B cell (primary cell): ENCODE measurements at regions not wholly inside any gene's neighbourhood (a gene's known extent, or its start where the extent isn't known, plus 50 kb on each side); places are given as distances from the start of the nearest gene placed in this dataset.

Experiments used
- ATAC-seq: fragments of 200-7000 bp; cut with Tn5 transposase; one replicate; pipeline ENCODE4 v1.10.0; 2021; ENCODE audit warnings: low read depth, mild to moderate bottlenecking, moderate number of reproducible peaks, moderate library complexity
- CTCF ChIA-PET: fragments of 350-600 bp; sonication (Branson Sonifier 250); formaldehyde crosslinking; loops from one replicate; lab custom pipeline; 2021; ENCODE audit warnings: antibody characterized with exemption, inconsistent platforms; lab: Charles Lee
- POLR2A ChIA-PET: fragments of 350-600 bp; sonication (Branson Sonifier 250); formaldehyde crosslinking; loops from one replicate; lab custom pipeline; 2021; ENCODE audit warnings: antibody characterized with exemption; lab: Charles Lee
- DNase-seq: peaks from one replicate; pipeline ENCODE4 v3.0.0; 2013
- H2AFZ ChIP-seq: 2 replicates; pipeline ENCODE4 v1.6.1; 2012; ENCODE audit warnings: mild to moderate bottlenecking, low read depth, low read length; ENCODE audit not compliant: insufficient read depth, poor library complexity, severe bottlenecking
- H3K27ac ChIP-seq, 2 donors: 1 replicate in 1 of 2; 2 replicates in 1 of 2; pipeline ENCODE4 v1.5.1; 2012 to 2013; ENCODE audit warnings: low read length in 2 of 2, mild to moderate bottlenecking in 2 of 2, moderate library complexity in 1 of 2
- H3K27me3 ChIP-seq, 4 experiments: fragments of 200-600 bp in 1 of 4; sonication (generic) in 1 of 4; replicated peaks in 1 of 4; 1 replicate in 2 of 4; 2 replicates in 2 of 4; pipeline versions ENCODE4 v1.6.1 to v1.7.0; 2013 to 2016; ENCODE audit warnings: low read length in 3 of 4, mild to moderate bottlenecking in 2 of 4, mixed read lengths in 1 of 4, moderate library complexity in 1 of 4; ENCODE audit not compliant: insufficient read depth in 4 of 4, control insufficient read depth in 3 of 4; ENCODE audit errors: control extremely low read depth in 1 of 4
- H3K36me3 ChIP-seq, 2 experiments: replicated peaks in 1 of 2; 1 replicate in 1 of 2; 2 replicates in 1 of 2; pipeline versions ENCODE4 v1.6.1 to v1.7.1; 2013; ENCODE audit warnings: low read length in 1 of 2; ENCODE audit not compliant: insufficient read depth in 2 of 2, control insufficient read depth in 1 of 2; ENCODE audit errors: control extremely low read depth in 1 of 2, extremely low read depth in 1 of 2
- H3K4me1 ChIP-seq, 2 donors: fragments of 200-600 bp in 1 of 2; sonication (generic) in 1 of 2; 1 replicate in 1 of 2; 2 replicates in 1 of 2; pipeline versions ENCODE4 v1.5.1 to v1.6.1; 2013 to 2017; ENCODE audit warnings: low read length in 2 of 2; ENCODE audit not compliant: control insufficient read depth in 2 of 2, insufficient read depth in 2 of 2
- H3K4me2 ChIP-seq: replicated peaks from 2 replicates; pipeline ENCODE3; 2012; ENCODE audit warnings: mild to moderate bottlenecking, low read depth, low read length; ENCODE audit not compliant: poor library complexity, severe bottlenecking
- H3K4me3 ChIP-seq, 5 experiments: fragments of 200-600 bp in 1 of 5; sonication (generic) in 1 of 5; 1 replicate in 3 of 5; 2 replicates in 2 of 5; pipeline versions ENCODE4 v1.5.1 to v1.7.0; 2011 to 2016; ENCODE audit warnings: low read length in 4 of 5, mild to moderate bottlenecking in 4 of 5, low read depth in 2 of 5, control low read depth in 1 of 5, moderate library complexity in 1 of 5; ENCODE audit not compliant: insufficient read depth in 1 of 5; ENCODE audit errors: control extremely low read depth in 1 of 5, extremely low read depth in 1 of 5
- H3K79me2 ChIP-seq: fragments of 200-600 bp; sonication (generic); one replicate; pipeline ENCODE4 v1.6.0; 2016; ENCODE audit warnings: low read length; ENCODE audit not compliant: control insufficient read depth, insufficient read depth
- H3K9ac ChIP-seq: fragments of 200-600 bp; sonication (generic); 2 replicates; pipeline ENCODE4 v1.6.1; 2017; ENCODE audit warnings: mild to moderate bottlenecking, low read length, moderate library complexity
- H3K9me3 ChIP-seq, 3 donors: one replicate each; pipeline versions ENCODE4 v1.6.1 to v1.7.1; 2013; ENCODE audit warnings: low read length in 2 of 3; ENCODE audit not compliant: control insufficient read depth in 2 of 3, insufficient read depth in 1 of 3; ENCODE audit errors: control extremely low read depth in 1 of 3
- H4K20me1 ChIP-seq: 2 replicates; pipeline ENCODE4 v1.6.0; 2012; ENCODE audit warnings: mild to moderate bottlenecking, low read length; ENCODE audit not compliant: insufficient read depth, control insufficient read depth, poor library complexity, severe bottlenecking
- H3K27ac Mint-ChIP-seq: one replicate; pipeline ENCODE4 v1.8.0; 2021; ENCODE audit warnings: mixed read lengths
- H3K27me3 Mint-ChIP-seq: one replicate; pipeline ENCODE4 v1.8.0; 2021; ENCODE audit warnings: mixed read lengths
- H3K4me1 Mint-ChIP-seq: one replicate; pipeline ENCODE4 v1.8.0; 2021; ENCODE audit warnings: mixed read lengths
- H3K4me3 Mint-ChIP-seq: one replicate; pipeline ENCODE4 v1.8.0; 2021; ENCODE audit warnings: mixed read lengths
- H3K9me3 Mint-ChIP-seq: one replicate; pipeline ENCODE4 v1.8.0; 2022; ENCODE audit warnings: mixed read lengths; ENCODE audit not compliant: insufficient read depth
- EZH2 ChIP-seq: IDR thresholded peaks from 2 replicates; pipeline ENCODE4 v1.6.1; 2012; ENCODE audit warnings: borderline replicate concordance, low read depth, mild to moderate bottlenecking, moderate library complexity, low read length; ENCODE audit not compliant: insufficient read depth, poor library complexity, severe bottlenecking
- WGBS: methylation state at CpG from one replicate; pipeline ENCODE4 v1.1.5; 2013; ENCODE audit warnings: missing lambda C conversion rate; ENCODE audit not compliant: insufficient coverage; 5-methylcytosine and 5-hydroxymethylcytosine counted together
- intact Hi-C: fragments of 100-400 bp; cut with micrococcal nuclease; formaldehyde crosslinking; loops from one replicate; pipeline ENCODE4 v1.10.0; 2022
- TF ChIP-seq, protein P1 (sequence below): fragments of 200-600 bp; IDR thresholded peaks from one replicate; pipeline ENCODE4 v1.8.0; 2022; ENCODE audit warnings: antibody characterized with exemption, mild to moderate bottlenecking

DNA sequence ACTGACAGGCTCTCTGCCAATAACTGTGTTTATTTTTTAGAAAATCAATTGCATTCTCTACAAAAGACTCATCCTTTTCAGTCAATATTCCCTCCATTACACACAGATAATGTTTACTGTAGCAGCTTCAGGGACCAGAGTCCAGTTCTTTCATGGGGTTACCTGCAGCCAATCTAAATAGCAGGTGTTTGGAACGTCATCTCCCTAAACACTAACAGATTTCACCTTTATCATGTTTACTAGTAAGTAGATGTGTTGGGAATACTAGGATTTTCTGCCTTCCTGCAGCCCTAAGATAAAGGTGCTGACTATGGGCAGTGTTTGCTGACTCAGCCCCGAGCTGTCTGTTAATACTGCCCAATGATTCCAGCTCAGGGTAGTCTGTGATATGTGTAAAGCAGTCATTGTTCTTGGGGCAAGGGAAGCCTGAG lies 447.0 kb downstream of the KIF4B start:
- no peak overlapping the region for H2AFZ ChIP-seq
- no peaks in the 10 kb centered on the region for H3K79me2 ChIP-seq
- ChIA-PET POLR2A (no interaction called here), CTCF (interaction anchor here (0.7 to 1.3 kb wide), 2 partner anchors 8 to 10 kb away, joined by 3 to 4 read pairs; no protein-coding TSS in a partner anchor)
- H3K4me3 ChIP-seq, result no peak overlapping the region
- no peak overlapping the region for H3K27ac Mint-ChIP-seq
- H3K4me1 Mint-ChIP-seq, result no peaks in the 10 kb centered on the region
- no peaks in the 10 kb centered on the region for H3K9me3 ChIP-seq
- H3K36me3 ChIP-seq, result no peaks in the 10 kb centered on the region
- intact Hi-C loops, result no loop called here
- H3K9me3 Mint-ChIP-seq, result no peaks in the 10 kb centered on the region
- H3K27ac ChIP-seq, result no peak overlapping the region
- DNase-seq (no peak), ATAC-seq (no peak)
- no peaks in the 10 kb centered on the region for H3K27me3 ChIP-seq
- TF ChIP-seq, protein P1, sequence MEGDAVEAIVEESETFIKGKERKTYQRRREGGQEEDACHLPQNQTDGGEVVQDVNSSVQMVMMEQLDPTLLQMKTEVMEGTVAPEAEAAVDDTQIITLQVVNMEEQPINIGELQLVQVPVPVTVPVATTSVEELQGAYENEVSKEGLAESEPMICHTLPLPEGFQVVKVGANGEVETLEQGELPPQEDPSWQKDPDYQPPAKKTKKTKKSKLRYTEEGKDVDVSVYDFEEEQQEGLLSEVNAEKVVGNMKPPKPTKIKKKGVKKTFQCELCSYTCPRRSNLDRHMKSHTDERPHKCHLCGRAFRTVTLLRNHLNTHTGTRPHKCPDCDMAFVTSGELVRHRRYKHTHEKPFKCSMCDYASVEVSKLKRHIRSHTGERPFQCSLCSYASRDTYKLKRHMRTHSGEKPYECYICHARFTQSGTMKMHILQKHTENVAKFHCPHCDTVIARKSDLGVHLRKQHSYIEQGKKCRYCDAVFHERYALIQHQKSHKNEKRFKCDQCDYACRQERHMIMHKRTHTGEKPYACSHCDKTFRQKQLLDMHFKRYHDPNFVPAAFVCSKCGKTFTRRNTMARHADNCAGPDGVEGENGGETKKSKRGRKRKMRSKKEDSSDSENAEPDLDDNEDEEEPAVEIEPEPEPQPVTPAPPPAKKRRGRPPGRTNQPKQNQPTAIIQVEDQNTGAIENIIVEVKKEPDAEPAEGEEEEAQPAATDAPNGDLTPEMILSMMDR, result no peak
- no peak for TF ChIP-seq EZH2
- no peak overlapping the region for H3K4me2 ChIP-seq
- H4K20me1 ChIP-seq, result no peaks in the 10 kb centered on the region
- H3K4me3 Mint-ChIP-seq, result no peak overlapping the region
- no peaks in the 10 kb centered on the region for H3K4me1 ChIP-seq
- WGBS, result 78% methylated on average over 1 of the region's 2 CpGs
- no peak overlapping the region for H3K9ac ChIP-seq
- no peaks in the 10 kb centered on the region for H3K27me3 Mint-ChIP-seq

DNA sequence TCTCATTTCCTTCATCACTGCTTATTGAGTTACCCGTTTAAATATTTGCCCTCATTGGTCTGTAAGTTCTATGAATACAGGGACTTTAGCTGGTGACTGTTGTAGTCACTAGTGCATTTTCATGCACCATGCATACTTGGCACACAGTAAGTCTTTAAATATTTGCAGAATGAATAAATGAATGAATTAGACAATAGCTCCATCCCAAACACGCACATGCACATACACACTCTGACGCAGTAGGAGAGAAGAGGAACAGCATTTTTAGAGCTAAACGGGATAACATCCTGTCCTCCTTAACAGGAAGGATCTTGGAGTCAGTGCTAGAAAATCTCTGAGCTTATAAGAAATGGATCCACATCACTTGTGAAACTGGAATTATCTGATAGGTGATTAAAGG lies 447.7 kb downstream of the KIF4B start:
- no CpG with 5 or more reads among the region's 4 CpGs for WGBS
- ChIA-PET CTCF (no interaction called here), POLR2A (no interaction called here)
- H3K4me1 ChIP-seq, result no peaks in the 10 kb centered on the region
- H3K9me3 ChIP-seq, result no peaks in the 10 kb centered on the region
- H3K79me2 ChIP-seq, result no peaks in the 10 kb centered on the region
- ATAC-seq (no peak), DNase-seq (no peak)
- H4K20me1 ChIP-seq, result no peaks in the 10 kb centered on the region
- H3K36me3 ChIP-seq, result no peaks in the 10 kb centered on the region
- no peaks in the 10 kb centered on the region for H3K27me3 Mint-ChIP-seq
- H3K4me3 ChIP-seq, result no peak overlapping the region
- H3K4me2 ChIP-seq, result no peak overlapping the region
- H2AFZ ChIP-seq, result no peak overlapping the region
- TF ChIP-seq EZH2, result no peak
- TF ChIP-seq, protein P1, result no peak
- H3K27ac ChIP-seq, result no peak overlapping the region
- H3K4me3 Mint-ChIP-seq, result no peak overlapping the region
- peaks cover 2% of the 10 kb centered on the region for H3K9me3 Mint-ChIP-seq
- no peak overlapping the region for H3K9ac ChIP-seq
- H3K4me1 Mint-ChIP-seq, result no peaks in the 10 kb centered on the region
- intact Hi-C loops, result no loop called here
- H3K27ac Mint-ChIP-seq, result no peak overlapping the region
- no peaks in the 10 kb centered on the region for H3K27me3 ChIP-seq
